ENCODE measurements at regions not wholly inside any gene's neighbourhood (a gene's known extent, or its start where the extent isn't known, plus 50 kb on each side); places are given as distances from the start of the nearest gene placed in this dataset.

GRCh38 chr6:80530103-80530502 is 423.6 kb downstream of the BCKDHB start:
- Mint-ChIP-seq H3K4me3 (no peak overlapping the region), H3K4me1 (peaks cover 2% of the 10 kb centered on the region; the same call in 1 of the 3 replicates), H3K27me3 (ENCODE audit: insufficient read depth, low read depth, poor library complexity) (no peaks in the 10 kb centered on the region), H3K9me3 (peaks cover 4% of the 10 kb centered on the region; the same call in 2 of the 3 replicates), H3K27ac (no peak overlapping the region), H3K36me3 (ENCODE audit: low read depth) (peaks cover 3% of the 10 kb centered on the region; the same call in 2 of the 3 replicates)
- H3F3A ChIP-seq (replicated peaks; ENCODE audit: low read depth) = no peaks in the 10 kb centered on the region
- no peak overlapping the region for H2AFZ ChIP-seq
- TF ChIP-seq ZNF462 (CRISPR knock-in tag; IDR thresholded peaks at IDR 0.05) (no peak), CTCF (conservative IDR thresholded peaks at IDR 0.05; ENCODE audit: low read depth in 2 of 2) (no peak), JUNB (IDR thresholded peaks at IDR 0.05; ENCODE audit: unreplicated experiment) (no peak), ZNF114 (CRISPR knock-in tag; IDR thresholded peaks at IDR 0.05) (no peak), ETS1 (IDR thresholded peaks at IDR 0.05) (no peak), NANOG (IDR thresholded peaks at IDR 0.05; ENCODE audit: borderline replicate concordance) (no peak), STAT1 (IDR thresholded peaks at IDR 0.05; ENCODE audit: unreplicated experiment) (no peak), EZH2 (IDR thresholded peaks at IDR 0.05; ENCODE audit: low read depth, unreplicated experiment) (no peak), EZH2phosphoT487 (IDR thresholded peaks at IDR 0.05; ENCODE audit: unreplicated experiment) (no peak), ZNF331 (CRISPR knock-in tag; IDR thresholded peaks at IDR 0.05; ENCODE audit: low read depth) (no peak), REST (IDR thresholded peaks at IDR 0.05; ENCODE audit: unreplicated experiment) (no peak), POLR2AphosphoS5 (IDR thresholded peaks at IDR 0.05; ENCODE audit: low read depth) (no peak), CREB1 (CRISPR knock-in tag; IDR thresholded peaks at IDR 0.05; ENCODE audit: low read depth) (no peak)
- H3K27ac ChIP-seq (ENCODE audit: low read depth) = no peak overlapping the region
- H3K27me3 ChIP-seq (ENCODE audit: insufficient read depth) = no peaks in the 10 kb centered on the region
- H3K4me3 ChIP-seq = no peak overlapping the region
- H3K9me2 ChIP-seq (ENCODE audit: insufficient read depth) = no peaks in the 10 kb centered on the region
- H4K20me1 ChIP-seq (replicated peaks; ENCODE audit: insufficient read depth) = no peaks in the 10 kb centered on the region
- no peak overlapping the region for H3K4me2 ChIP-seq
- no peak for ATAC-seq
- no peak for DNase-seq (ENCODE audit: low spot score)
- no peaks in the 10 kb centered on the region for H3K36me3 ChIP-seq (ENCODE audit: insufficient read depth)
- H3K79me2 ChIP-seq (replicated peaks; ENCODE audit: insufficient read depth) = no peaks in the 10 kb centered on the region
- no peaks in the 10 kb centered on the region for H3K4me1 ChIP-seq (ENCODE audit: insufficient read depth)

All from GM23338 (cell line).